AG04450 (cell line): ENCODE measurements at regions not wholly inside any gene's neighbourhood (a gene's known extent, or its start where the extent isn't known, plus 50 kb on each side); places are given as distances from the start of the nearest gene placed in this dataset.

Experiments
- CTCF ChIA-PET: fragments of 300-600, 350-600 bp; formaldehyde crosslinking; extraction: SDS; loops from one replicate; lab custom pipeline; 2022; ENCODE audit warnings: antibody characterized with exemption, inconsistent platforms; lab: Charles Lee
- POLR2A ChIA-PET: fragments of 350-600 bp; formaldehyde crosslinking; extraction: SDS; loops from one replicate; lab custom pipeline; 2021; ENCODE audit warnings: antibody characterized with exemption, inconsistent platforms; lab: Yijun Ruan, JAX
- DNase-seq: peaks from one replicate; pipeline ENCODE4 v3.0.0-alpha.2; 2011; ENCODE audit warnings: low read depth, low spot score
- H3K27ac ChIP-seq: one replicate; pipeline ENCODE4 v1.5.1; 2012; ENCODE audit warnings: low read depth, low read length, control low read depth
- H3K27me3 ChIP-seq: one replicate; pipeline ENCODE4 v1.6.0; 2012; ENCODE audit warnings: low read length; ENCODE audit not compliant: control insufficient read depth, insufficient read depth
- H3K4me3 ChIP-seq: 2 replicates; pipeline ENCODE4 v1.5.1; 2011; ENCODE audit warnings: mild to moderate bottlenecking, low read depth, low read length, control low read depth
- H3K9me3 ChIP-seq: 2 replicates; pipeline ENCODE4 v1.5.1; 2012; ENCODE audit warnings: low read length; ENCODE audit not compliant: control insufficient read depth, insufficient read depth
- CTCF ChIP-seq: IDR thresholded peaks from 2 replicates; pipeline ENCODE4 v1.5.1; 2011; ENCODE audit warnings: low read depth, low read length, control low read depth, inconsistent platforms

GRCh38 chr1:244196571-244197285, 145.6 kb downstream of the ZBTB18 start:
- POLR2A ChIA-PET = no interaction called here
- no peak overlapping the region for H3K4me3 ChIP-seq
- H3K27me3 ChIP-seq = no peaks in the 10 kb centered on the region
- no peak for TF ChIP-seq CTCF
- DNase-seq = no peak
- H3K9me3 ChIP-seq = no peaks in the 10 kb centered on the region
- H3K27ac ChIP-seq = no peak overlapping the region
- CTCF ChIA-PET = no interaction called here

GRCh38 chr1:244197851-244198375, 146.8 kb downstream of the ZBTB18 start:
- POLR2A ChIA-PET = no interaction called here
- Histone ChIP-seq H3K9me3 (no peaks in the 10 kb centered on the region), H3K27ac (no peak overlapping the region), H3K4me3 (no peak overlapping the region), H3K27me3 (no peaks in the 10 kb centered on the region)
- no peak for DNase-seq
- TF ChIP-seq CTCF = no peak
- CTCF ChIA-PET = no interaction called here

GRCh38 chr1:244199902-244200301, 148.8 kb downstream of the ZBTB18 start:
- no peaks in the 10 kb centered on the region for H3K27me3 ChIP-seq
- H3K4me3 ChIP-seq = no peak overlapping the region
- TF ChIP-seq CTCF = no peak
- CTCF ChIA-PET = no interaction called here
- no peak for DNase-seq
- H3K27ac ChIP-seq = no peak overlapping the region
- POLR2A ChIA-PET = no interaction called here
- no peaks in the 10 kb centered on the region for H3K9me3 ChIP-seq

GRCh38 chr1:244200596-244200995, 149.5 kb downstream of the ZBTB18 start:
- ChIA-PET POLR2A (no interaction called here), CTCF (no interaction called here)
- no peak for DNase-seq
- no peak overlapping the region for H3K4me3 ChIP-seq
- TF ChIP-seq CTCF = no peak
- no peaks in the 10 kb centered on the region for H3K27me3 ChIP-seq
- H3K9me3 ChIP-seq = no peaks in the 10 kb centered on the region
- H3K27ac ChIP-seq = no peak overlapping the region

- no peak for TF ChIP-seq CTCF
- no peaks in the 10 kb centered on the region for H3K27me3 ChIP-seq
- H3K9me3 ChIP-seq = no peaks in the 10 kb centered on the region
- no peak overlapping the region for H3K4me3 ChIP-seq
- no peak for DNase-seq
- CTCF ChIA-PET = interaction anchor here (0.6 kb wide), 1 partner anchor 12 kb away, joined by 3 read pairs; no protein-coding TSS in a partner anchor
- POLR2A ChIA-PET = no interaction called here
- H3K27ac ChIP-seq = no peak overlapping the region
Measured at GRCh38 chr1:244201750-244202149, 150.7 kb downstream of the ZBTB18 start.
